ENCODE measurements at regions not wholly inside any gene's neighbourhood (a gene's known extent, or its start where the extent isn't known, plus 50 kb on each side); places are given as distances from the start of the nearest gene placed in this dataset.

- Histone ChIP-seq H3K4me1 (no peaks in the 10 kb centered on the region), H3K27me3 (ENCODE audit: low read depth) (no peaks in the 10 kb centered on the region), H3K4me3 (no peak overlapping the region), H3K27ac (no peak overlapping the region), H3K9me3 (no peaks in the 10 kb centered on the region), H3K36me3 (no peaks in the 10 kb centered on the region)
- ATAC-seq (no peak), DNase-seq (no peak)
- TF ChIP-seq CTCF (IDR thresholded peaks at IDR 0.05): no peak
- intact Hi-C loops (cut with DNase I): no loop called here
Measured at GRCh38 chr5:153421676-153422075, 68.8 kb upstream of the GRIA1 start.

DNA sequence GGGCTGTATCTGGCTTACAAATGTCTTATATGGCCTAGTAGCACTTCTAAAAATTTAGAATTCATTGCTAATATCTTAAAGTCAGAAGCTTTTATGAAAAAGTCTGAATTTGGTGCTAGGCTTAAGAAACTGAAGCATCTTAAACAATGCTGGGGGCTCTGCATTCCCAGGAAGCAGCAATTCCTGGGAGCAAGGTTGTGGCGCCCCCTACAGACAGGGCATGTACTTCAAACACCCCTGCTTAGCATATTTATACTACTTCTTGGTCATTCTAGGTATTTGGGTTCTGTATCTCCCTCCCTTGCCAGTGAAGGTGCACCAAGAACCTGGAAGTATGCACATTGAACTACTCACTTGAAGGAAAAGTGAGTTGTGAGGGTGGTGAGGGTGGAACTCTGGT is 64.6 kb upstream of the GRIA1 start:
- no peak for TF ChIP-seq CTCF (IDR thresholded peaks at IDR 0.05)
- no peaks in the 10 kb centered on the region for H3K27me3 ChIP-seq (ENCODE audit: low read depth)
- ATAC-seq: no peak
- H3K4me3 ChIP-seq: no peak overlapping the region
- intact Hi-C loops (cut with DNase I): no loop called here
- H3K36me3 ChIP-seq: no peaks in the 10 kb centered on the region
- DNase-seq: no peak
- H3K27ac ChIP-seq: no peak overlapping the region
- H3K4me1 ChIP-seq: no peaks in the 10 kb centered on the region
- no peaks in the 10 kb centered on the region for H3K9me3 ChIP-seq

- Histone ChIP-seq H3K9me3 (no peaks in the 10 kb centered on the region), H3K36me3 (no peaks in the 10 kb centered on the region), H3K27me3 (ENCODE audit: low read depth) (no peaks in the 10 kb centered on the region), H3K27ac (no peak overlapping the region), H3K4me3 (no peak overlapping the region), H3K4me1 (no peaks in the 10 kb centered on the region)
- no peak for DNase-seq
- intact Hi-C loops (cut with DNase I): no loop called here
- no peak for ATAC-seq
- TF ChIP-seq CTCF (IDR thresholded peaks at IDR 0.05): no peak
Measured at GRCh38 chr5:153429761-153430380, 60.6 kb upstream of the GRIA1 start.

DNA sequence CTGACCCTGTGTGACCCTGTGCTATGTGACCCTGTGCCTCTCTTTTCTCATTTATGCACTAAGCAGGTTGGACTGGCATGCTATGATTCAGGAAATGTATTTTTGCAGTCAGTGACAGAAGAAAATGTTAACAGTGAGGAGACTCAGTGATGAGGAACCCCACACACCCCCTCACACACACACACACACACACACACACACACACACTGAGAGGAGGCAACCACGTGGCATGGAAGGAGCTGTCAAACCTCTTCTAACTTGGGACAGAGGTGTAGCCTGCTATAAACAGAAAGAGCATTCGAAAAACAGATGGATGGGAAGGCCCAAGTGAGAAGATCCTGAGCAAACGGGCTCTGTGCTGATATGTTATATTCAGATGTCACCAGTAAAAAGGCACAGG is 57.9 kb upstream of the GRIA1 start:
- intact Hi-C loops (cut with DNase I): no loop called here
- Histone ChIP-seq H3K9me3 (no peaks in the 10 kb centered on the region), H3K36me3 (no peaks in the 10 kb centered on the region), H3K4me3 (no peak overlapping the region), H3K27me3 (ENCODE audit: low read depth) (no peaks in the 10 kb centered on the region), H3K27ac (no peak overlapping the region), H3K4me1 (no peaks in the 10 kb centered on the region)
- DNase-seq (no peak), ATAC-seq (no peak)
- TF ChIP-seq CTCF (IDR thresholded peaks at IDR 0.05): no peak

- no peaks in the 10 kb centered on the region for H3K4me1 ChIP-seq
- no peaks in the 10 kb centered on the region for H3K27me3 ChIP-seq (ENCODE audit: low read depth)
- H3K9me3 ChIP-seq: no peaks in the 10 kb centered on the region
- intact Hi-C loops (cut with DNase I): no loop called here
- TF ChIP-seq CTCF (IDR thresholded peaks at IDR 0.05): no peak
- no peaks in the 10 kb centered on the region for H3K36me3 ChIP-seq
- no peak overlapping the region for H3K4me3 ChIP-seq
- H3K27ac ChIP-seq: no peak overlapping the region
- ATAC-seq: no peak
- no peak for DNase-seq
Measured at GRCh38 chr5:153437251-153437650, 53.2 kb upstream of the GRIA1 start.

GRCh38 chr5:153439130-153439529 is 51.3 kb upstream of the GRIA1 start:
- ATAC-seq (no peak), DNase-seq (no peak)
- H3K9me3 ChIP-seq: no peaks in the 10 kb centered on the region
- intact Hi-C loops (cut with DNase I): no loop called here
- no peak for TF ChIP-seq CTCF (IDR thresholded peaks at IDR 0.05)
- no peaks in the 10 kb centered on the region for H3K4me1 ChIP-seq
- H3K4me3 ChIP-seq: no peak overlapping the region
- no peaks in the 10 kb centered on the region for H3K36me3 ChIP-seq
- H3K27me3 ChIP-seq (ENCODE audit: low read depth): no peaks in the 10 kb centered on the region
- H3K27ac ChIP-seq: no peak overlapping the region

Data from lower lobe of right lung (tissue), 2 donors.